Right ventricle myocardium superior (tissue), 1 donor: ENCODE measurements at regions not wholly inside any gene's neighbourhood (a gene's known extent, or its start where the extent isn't known, plus 50 kb on each side); places are given as distances from the start of the nearest gene placed in this dataset.
"Not testable (repeated sequence)": the region's sequence is repeated elsewhere in the genome, so short reads cannot be mapped to it uniquely, and the experiment has no call there.

Experiments
- ATAC-seq: fragments of 200-7000 bp; cut with Tn5 transposase; one replicate; pipeline ENCODE4 v1.9.1; 2020; ENCODE audit warnings: mild to moderate bottlenecking; ENCODE audit not compliant: poor library complexity
- DNase-seq: peaks from one replicate; pipeline ENCODE4 v3.0.0-alpha.2; 2020
- intact Hi-C: fragments of 100-400 bp; cut with DNase I; formaldehyde crosslinking; loops from one replicate; pipeline ENCODE4 v1.11.2; 2022
- donor health status: DM: no; HTN: yes; CAD: no; lungs with severe emphysema.

- DNase-seq, result no peak
- intact Hi-C loops, result no loop called here
- no peak for ATAC-seq
These were observed 179.3 kb downstream of the RPL10L start for GRCh38 chr14:46472261-46472660.

GRCh38 chr14:46464341-46464740 lies 187.2 kb downstream of the RPL10L start:
- no peak for DNase-seq
- intact Hi-C loops, result no loop called here

GRCh38 chr14:46451800-46452199 lies 199.8 kb downstream of the RPL10L start:
- intact Hi-C loops, result no loop called here
- DNase-seq (no peak), ATAC-seq (no peak)

More at GRCh38 chr14:46464341-46464740, 187.2 kb downstream of the RPL10L start:
- ATAC-seq, result no peak

GRCh38 chr14:46444666-46445065 lies 206.9 kb downstream of the RPL10L start:
- intact Hi-C loops, result no loop called here
- ATAC-seq, result no peak

GRCh38 chr14:46433381-46433780 lies 218.2 kb downstream of the RPL10L start:
- intact Hi-C loops, result no loop called here
- ATAC-seq, result no peak

More at GRCh38 chr14:46444666-46445065, 206.9 kb downstream of the RPL10L start:
- DNase-seq, result no peak

GRCh38 chr14:46432516-46432915 lies 219.1 kb downstream of the RPL10L start:
- intact Hi-C loops, result no loop called here
- ATAC-seq (no peak), DNase-seq (no peak)

More at GRCh38 chr14:46433381-46433780, 218.2 kb downstream of the RPL10L start:
- DNase-seq, result no peak

- intact Hi-C loops, result no loop called here
- ATAC-seq, result no peak
- DNase-seq, result no peak
These were observed 234.5 kb downstream of the RPL10L start for GRCh38 chr14:46417066-46417465.

GRCh38 chr14:46404865-46405811 lies 246.4 kb downstream of the RPL10L start:
- DNase-seq, result no peak
- ATAC-seq, result no peak
- intact Hi-C loops, result no loop called here

GRCh38 chr14:46402001-46402690 lies 249.4 kb downstream of the RPL10L start:
- DNase-seq, intact Hi-C loops, ATAC-seq: not testable (repeated sequence)

GRCh38 chr14:46401066-46401465 lies 250.5 kb downstream of the RPL10L start:
- intact Hi-C loops, result no loop called here
- ATAC-seq (no peak), DNase-seq (no peak)

GRCh38 chr14:46399049-46399448 lies 252.5 kb downstream of the RPL10L start:
- ATAC-seq, result no peak
- intact Hi-C loops, result no loop called here
- DNase-seq, result no peak

- no peak for DNase-seq
- intact Hi-C loops, result no loop called here
These were observed 267.0 kb downstream of the RPL10L start for GRCh38 chr14:46384611-46385010.

GRCh38 chr14:46381674-46382073 lies 269.9 kb downstream of the RPL10L start:
- ATAC-seq (no peak), DNase-seq (no peak)
- intact Hi-C loops, result no loop called here

More at GRCh38 chr14:46384611-46385010, 267.0 kb downstream of the RPL10L start:
- no peak for ATAC-seq

- DNase-seq, result no peak
- ATAC-seq, result no peak
- intact Hi-C loops, result no loop called here
These were observed 273.3 kb downstream of the RPL10L start for GRCh38 chr14:46378248-46378647.

GRCh38 chr14:46377305-46377704 lies 274.3 kb downstream of the RPL10L start:
- DNase-seq (no peak), ATAC-seq (no peak)
- intact Hi-C loops, result no loop called here

GRCh38 chr14:46369391-46369790 lies 282.2 kb downstream of the RPL10L start:
- no peak for ATAC-seq
- intact Hi-C loops, result no loop called here
- no peak for DNase-seq

GRCh38 chr14:46368275-46368674 lies 283.3 kb downstream of the RPL10L start:
- intact Hi-C loops, result no loop called here
- ATAC-seq, result no peak
- DNase-seq, result no peak

- ATAC-seq, result no peak
- no peak for DNase-seq
- intact Hi-C loops, result no loop called here
These were observed 298.7 kb downstream of the RPL10L start for GRCh38 chr14:46352844-46353243.

GRCh38 chr14:46344327-46344937 lies 307.1 kb downstream of the RPL10L start:
- DNase-seq (no peak), ATAC-seq (no peak)
- intact Hi-C loops, result no loop called here
